Keratinocyte (primary cell): ENCODE measurements at regions not wholly inside any gene's neighbourhood (a gene's known extent, or its start where the extent isn't known, plus 50 kb on each side); places are given as distances from the start of the nearest gene placed in this dataset.

Experiments
- CTCF ChIP-seq, 3 experiments: IDR thresholded peaks in 1 of 3; conservative IDR thresholded peaks in 1 of 3; optimal IDR thresholded peaks in 1 of 3; 2 replicates in 2 of 3; 3 replicates in 1 of 3; pipeline versions ENCODE3 to v1.5.1; 2011; ENCODE audit warnings: low read length in 3 of 3, mild to moderate bottlenecking in 3 of 3, moderate library complexity in 2 of 3, control low read depth in 1 of 3, inconsistent platforms in 1 of 3; ENCODE audit not compliant: insufficient read depth in 2 of 3; ENCODE audit errors: extremely low read depth in 1 of 3
- EZH2 ChIP-seq: IDR thresholded peaks from one replicate; pipeline ENCODE4 v1.6.1; 2012; ENCODE audit warnings: inconsistent platforms, mild to moderate bottlenecking, low read length, moderate library complexity

- TF ChIP-seq CTCF (optimal IDR thresholded peaks at IDR 0.05 in 1 of 3, IDR thresholded peaks at IDR 0.05 in 1 of 3, conservative IDR thresholded peaks at IDR 0.05 in 1 of 3; ENCODE audit: extremely low read depth in 1 of 3, insufficient read depth in 2 of 3, low read length in 3 of 3), result no peak
- no peak for TF ChIP-seq EZH2
These were observed 147.2 kb downstream of the SEM1 start for GRCh38 chr7:96562458-96562857.
